ENCODE measurements at regions not wholly inside any gene's neighbourhood (a gene's known extent, or its start where the extent isn't known, plus 50 kb on each side); places are given as distances from the start of the nearest gene placed in this dataset.

- H3K4me1 ChIP-seq (ENCODE audit: control insufficient read depth, low read length) = peaks cover 36% of the 10 kb centered on the region
- H3F3A ChIP-seq (ENCODE audit: control insufficient read depth, insufficient read depth) = no peaks in the 10 kb centered on the region
- H3K4me3 ChIP-seq (ENCODE audit: low read length) = no peak overlapping the region
- H3K27me3 ChIP-seq (ENCODE audit: control insufficient read depth, low read length) = no peaks in the 10 kb centered on the region
- H3K27ac ChIP-seq (ENCODE audit: low read depth, low read length) = no peak overlapping the region
- H3K36me3 ChIP-seq (ENCODE audit: control insufficient read depth, low read length) = no peaks in the 10 kb centered on the region
- no peaks in the 10 kb centered on the region for H4K20me1 ChIP-seq (ENCODE audit: control insufficient read depth, insufficient read depth, low read depth, low read length)
- H3K9me3 ChIP-seq (ENCODE audit: control insufficient read depth, insufficient read depth, low read length) = no peaks in the 10 kb centered on the region
- H3K79me2 ChIP-seq (ENCODE audit: control insufficient read depth, low read length) = no peaks in the 10 kb centered on the region
- no peak overlapping the region for H3K4me2 ChIP-seq (ENCODE audit: low read length)
- no peaks in the 10 kb centered on the region for H3K9me2 ChIP-seq (replicated peaks; ENCODE audit: control insufficient read depth, low read length)
- TF ChIP-seq CTCF (IDR thresholded peaks at IDR 0.05; ENCODE audit: low read depth, low read length, poor library complexity, severe bottlenecking) = no peak
- no peak for TF ChIP-seq EZH2phosphoT487 (IDR thresholded peaks at IDR 0.05; ENCODE audit: borderline replicate concordance, low read length)
Measured at GRCh38 chr12:93178154-93178878, 199.4 kb upstream of the NUDT4 start.

- Histone ChIP-seq H3K4me2 (ENCODE audit: low read length) (no peak overlapping the region), H3K4me3 (ENCODE audit: low read length) (no peak overlapping the region), H3K9me3 (ENCODE audit: control insufficient read depth, insufficient read depth, low read length) (no peaks in the 10 kb centered on the region), H3K9me2 (replicated peaks; ENCODE audit: control insufficient read depth, low read length) (no peaks in the 10 kb centered on the region), H3K4me1 (ENCODE audit: control insufficient read depth, low read length) (peaks cover 51% of the 10 kb centered on the region), H3K36me3 (ENCODE audit: control insufficient read depth, low read length) (no peaks in the 10 kb centered on the region), H3K79me2 (ENCODE audit: control insufficient read depth, low read length) (no peaks in the 10 kb centered on the region), H4K20me1 (ENCODE audit: control insufficient read depth, insufficient read depth, low read depth, low read length) (no peaks in the 10 kb centered on the region), H3K27me3 (ENCODE audit: control insufficient read depth, low read length) (no peaks in the 10 kb centered on the region), H3K27ac (ENCODE audit: low read depth, low read length) (no peak overlapping the region), H3F3A (ENCODE audit: control insufficient read depth, insufficient read depth) (no peaks in the 10 kb centered on the region)
- TF ChIP-seq CTCF (IDR thresholded peaks at IDR 0.05; ENCODE audit: low read depth, low read length, poor library complexity, severe bottlenecking) (no peak), EZH2phosphoT487 (IDR thresholded peaks at IDR 0.05; ENCODE audit: borderline replicate concordance, low read length) (no peak)
Measured at GRCh38 chr12:93179792-93180191, 197.9 kb upstream of the NUDT4 start.

GRCh38 chr12:93180566-93180965 lies 197.2 kb upstream of the NUDT4 start:
- Histone ChIP-seq H4K20me1 (ENCODE audit: control insufficient read depth, insufficient read depth, low read depth, low read length) (no peaks in the 10 kb centered on the region), H3K27ac (ENCODE audit: low read depth, low read length) (no peak overlapping the region), H3F3A (ENCODE audit: control insufficient read depth, insufficient read depth) (no peaks in the 10 kb centered on the region), H3K27me3 (ENCODE audit: control insufficient read depth, low read length) (no peaks in the 10 kb centered on the region), H3K4me1 (ENCODE audit: control insufficient read depth, low read length) (peaks cover 55% of the 10 kb centered on the region), H3K9me3 (ENCODE audit: control insufficient read depth, insufficient read depth, low read length) (no peaks in the 10 kb centered on the region), H3K4me2 (ENCODE audit: low read length) (peak overlapping the region; percentile 54), H3K9me2 (replicated peaks; ENCODE audit: control insufficient read depth, low read length) (no peaks in the 10 kb centered on the region), H3K36me3 (ENCODE audit: control insufficient read depth, low read length) (no peaks in the 10 kb centered on the region), H3K4me3 (ENCODE audit: low read length) (no peak overlapping the region), H3K79me2 (ENCODE audit: control insufficient read depth, low read length) (no peaks in the 10 kb centered on the region)
- TF ChIP-seq CTCF (IDR thresholded peaks at IDR 0.05; ENCODE audit: low read depth, low read length, poor library complexity, severe bottlenecking) (no peak), EZH2phosphoT487 (IDR thresholded peaks at IDR 0.05; ENCODE audit: borderline replicate concordance, low read length) (no peak)

Measured in DOHH2 (cell line).